OCI-LY1 (cell line): ENCODE measurements at regions not wholly inside any gene's neighbourhood (a gene's known extent, or its start where the extent isn't known, plus 50 kb on each side); places are given as distances from the start of the nearest gene placed in this dataset.

Experiments used
- CTCF ChIP-seq: fragments of 200-600 bp; sonication (generic), shearing (Covaris generic); IDR thresholded peaks from 2 replicates; pipeline ENCODE4 v1.5.1; 2017; ENCODE audit warnings: mild to moderate bottlenecking, antibody characterized with exemption, low read length, moderate library complexity, mixed read lengths
- EZH2 ChIP-seq: fragments of 200-600 bp; sonication (generic), shearing (Covaris generic); IDR thresholded peaks from 2 replicates; pipeline ENCODE4 v1.8.0; 2017; ENCODE audit warnings: borderline replicate concordance, mixed run types, mild to moderate bottlenecking, antibody characterized with exemption, low read length, moderate library complexity, mixed read lengths

GRCh38 chr11:92638678-92639077 is 330.8 kb upstream of the MTNR1B start:
- TF ChIP-seq CTCF (no peak), EZH2 (no peak)
